IMR-90 (cell line): ENCODE measurements at regions not wholly inside any gene's neighbourhood (a gene's known extent, or its start where the extent isn't known, plus 50 kb on each side); places are given as distances from the start of the nearest gene placed in this dataset.

Experiments
- ATAC-seq: fragments of 200-7000 bp; cut with Tn5 transposase; 2 replicates; pipeline ENCODE4 v1.9.1; 2020; ENCODE audit warnings: low read depth, mild to moderate bottlenecking, moderate library complexity
- BruUV-seq: library from RNA; stranded (reverse); fragments of 400-500 nt; replicated peaks from 2 replicates; lab custom pipeline; 2021; lab: Mats Ljungman, UMichigan
- CTCF ChIA-PET: fragments of 300-600 bp; formaldehyde crosslinking; extraction: SDS; loops from one replicate; lab custom pipeline; 2021; ENCODE audit warnings: antibody characterized with exemption; lab: Yijun Ruan, JAX
- POLR2A ChIA-PET: fragments of 300-600 bp; sonication (Branson Sonifier 250); formaldehyde crosslinking; loops from one replicate; lab custom pipeline; 2022; ENCODE audit warnings: antibody characterized with exemption; ENCODE audit not compliant: unreplicated experiment; lab: Charles Lee
- DNase-seq: peaks from one replicate; pipeline ENCODE4 v3.0.0; 2013
- H2AFZ ChIP-seq: replicated peaks from 2 replicates; pipeline ENCODE3; 2013; ENCODE audit warnings: low read length, mild to moderate bottlenecking; ENCODE audit not compliant: poor library complexity
- H2AK5ac ChIP-seq: 2 replicates; pipeline ENCODE4 v1.6.1; 2013; ENCODE audit warnings: low read depth, low read length, inconsistent platforms
- H2AK9ac ChIP-seq: replicated peaks from 2 replicates; pipeline ENCODE3; 2013; ENCODE audit warnings: mild to moderate bottlenecking, low read depth, low read length, moderate library complexity; ENCODE audit not compliant: poor library complexity
- H2BK120ac ChIP-seq: 2 replicates; pipeline ENCODE4 v1.6.1; 2013; ENCODE audit warnings: low read depth, low read length, inconsistent platforms
- H2BK15ac ChIP-seq: 3 replicates; pipeline ENCODE4 v1.6.1; 2013; ENCODE audit warnings: low read depth, low read length, inconsistent platforms
- H2BK20ac ChIP-seq: 2 replicates; pipeline ENCODE4 v1.6.1; 2013; ENCODE audit warnings: low read depth, mild to moderate bottlenecking, inconsistent platforms, low read length, moderate library complexity
- H2BK5ac ChIP-seq: 2 replicates; pipeline ENCODE4 v1.6.1; 2013; ENCODE audit warnings: mild to moderate bottlenecking, low read depth, low read length, inconsistent platforms; ENCODE audit not compliant: poor library complexity, severe bottlenecking
- H3K14ac ChIP-seq: replicated peaks from 2 replicates; pipeline ENCODE4 v1.6.1; 2013; ENCODE audit warnings: low read depth, low read length, inconsistent platforms
- H3K18ac ChIP-seq: 2 replicates; pipeline ENCODE4 v1.6.1; 2013; ENCODE audit warnings: low read depth, low read length, control low read depth
- H3K23ac ChIP-seq: 2 replicates; pipeline ENCODE4 v1.6.1; 2013; ENCODE audit warnings: low read depth, low read length, inconsistent platforms
- H3K27ac ChIP-seq: 2 replicates; pipeline ENCODE4 v1.5.1; 2013; ENCODE audit warnings: mild to moderate bottlenecking, control low read depth, low read length; ENCODE audit not compliant: insufficient read depth
- H3K27me3 ChIP-seq: 2 replicates; pipeline ENCODE4 v1.6.1; 2013; ENCODE audit warnings: low read length; ENCODE audit not compliant: control insufficient read depth, insufficient read depth
- H3K36me3 ChIP-seq: 2 replicates; pipeline ENCODE4 v1.6.1; 2013; ENCODE audit warnings: low read length, mixed read lengths; ENCODE audit not compliant: control insufficient read depth, insufficient read depth
- H3K4ac ChIP-seq: 2 replicates; pipeline ENCODE4 v1.6.1; 2013; ENCODE audit warnings: low read depth, low read length, inconsistent platforms
- H3K4me1 ChIP-seq: 2 replicates; pipeline ENCODE4 v1.6.1; 2013; ENCODE audit warnings: low read length, mixed read lengths; ENCODE audit not compliant: control insufficient read depth, insufficient read depth
- H3K4me2 ChIP-seq: 2 replicates; pipeline ENCODE4 v1.6.1; 2013; ENCODE audit warnings: low read depth, mild to moderate bottlenecking, control low read depth, low read length, moderate library complexity
- H3K4me3 ChIP-seq: 2 replicates; pipeline ENCODE4 v1.5.1; 2013; ENCODE audit warnings: low read depth, mild to moderate bottlenecking, control low read depth, low read length, moderate library complexity; ENCODE audit not compliant: insufficient read depth
- H3K56ac ChIP-seq: 2 replicates; pipeline ENCODE4 v1.6.1; 2013; ENCODE audit warnings: low read length, inconsistent platforms; ENCODE audit not compliant: insufficient read depth; ENCODE audit errors: extremely low read depth
- H3K79me1 ChIP-seq, 2 experiments: 2 replicates each; pipeline ENCODE4 v1.6.1; 2013; ENCODE audit warnings: low read length in 2 of 2, inconsistent platforms in 1 of 2, low read depth in 1 of 2
- H3K9ac ChIP-seq: 2 replicates; pipeline ENCODE4 v1.6.1; 2013; ENCODE audit warnings: low read depth, low read length, control low read depth
- H3K9me1 ChIP-seq: 2 replicates; pipeline ENCODE4 v1.6.1; 2013; ENCODE audit warnings: low read length, inconsistent platforms; ENCODE audit not compliant: insufficient read depth
- H3K9me3 ChIP-seq: 2 replicates; pipeline ENCODE4 v1.6.1; 2013; ENCODE audit warnings: low read length; ENCODE audit not compliant: control insufficient read depth, insufficient read depth
- H4K20me1 ChIP-seq: 2 replicates; pipeline ENCODE4 v1.6.1; 2013; ENCODE audit warnings: low read length, inconsistent platforms; ENCODE audit not compliant: insufficient read depth
- H4K5ac ChIP-seq: 2 replicates; pipeline ENCODE4 v1.6.1; 2013; ENCODE audit warnings: mild to moderate bottlenecking, low read depth, low read length, control low read depth
- H4K8ac ChIP-seq, 2 experiments: 2 replicates each; pipeline ENCODE4 v1.6.1; 2013; ENCODE audit warnings: low read depth in 2 of 2, low read length in 2 of 2, control low read depth in 1 of 2, inconsistent platforms in 1 of 2
- H4K91ac ChIP-seq: 2 replicates; pipeline ENCODE4 v1.6.1; 2013; ENCODE audit warnings: low read depth, low read length, inconsistent platforms; ENCODE audit not compliant: insufficient read depth
- BHLHE40 ChIP-seq: fragments of 150-350 bp; IDR thresholded peaks from 2 replicates; pipeline ENCODE4 v1.6.1; 2016; ENCODE audit warnings: mild to moderate bottlenecking, low read depth, low read length
- CEBPB ChIP-seq: IDR thresholded peaks from 2 replicates; pipeline ENCODE4 v1.6.1; 2012; ENCODE audit warnings: low read depth, low read length, improper control_type of control experiment
- CHD1 ChIP-seq: IDR thresholded peaks from 2 replicates; pipeline ENCODE4 v1.6.1; 2012; ENCODE audit warnings: low read depth, low read length, improper control_type of control experiment
- MAZ ChIP-seq: IDR thresholded peaks from 2 replicates; pipeline ENCODE4 v1.6.1; 2012; ENCODE audit warnings: low read depth, mild to moderate bottlenecking, low read length, improper control_type of control experiment, moderate library complexity, borderline replicate concordance
- POLR2A ChIP-seq: IDR thresholded peaks from 2 replicates; pipeline ENCODE4 v1.6.1; 2012; ENCODE audit warnings: mild to moderate bottlenecking, low read depth, low read length
- RAD21 ChIP-seq: IDR thresholded peaks from 2 replicates; pipeline ENCODE4 v1.6.1; 2012; ENCODE audit warnings: low read length, improper control_type of control experiment
- RCOR1 ChIP-seq: IDR thresholded peaks from 2 replicates; pipeline ENCODE4 v1.6.1; 2012; ENCODE audit warnings: mild to moderate bottlenecking, low read length, improper control_type of control experiment; ENCODE audit not compliant: insufficient replicate concordance
- RFX5 ChIP-seq: IDR thresholded peaks from 2 replicates; pipeline ENCODE4 v1.8.0; 2012; ENCODE audit warnings: low read depth, mild to moderate bottlenecking, low read length, moderate library complexity
- SMC3 ChIP-seq: fragments of 150-350 bp; IDR thresholded peaks from 2 replicates; pipeline ENCODE4 v1.6.1; 2016; ENCODE audit warnings: low read depth, mild to moderate bottlenecking, antibody characterized with exemption, low read length, moderate library complexity
- USF2 ChIP-seq: fragments of 150-350 bp; IDR thresholded peaks from 2 replicates; pipeline ENCODE4 v1.6.1; 2017; ENCODE audit warnings: mild to moderate bottlenecking, antibody characterized with exemption, low read length, low read depth
- WGBS, 2 experiments: methylation state at CpG; one replicate each; pipeline versions ENCODE4 v1.1.5 to v1.1.7; 2013; ENCODE audit warnings: missing lambda C conversion rate in 2 of 2; ENCODE audit not compliant: insufficient read length in 1 of 2; ENCODE audit errors: extremely low coverage in 2 of 2; 5-methylcytosine and 5-hydroxymethylcytosine counted together
- dilution Hi-C: fragments of 300-500 bp; cut with HindIII; formaldehyde crosslinking; loops from one replicate; pipeline ENCODE4 v1.14.3; 2018; ENCODE audit warnings: low sequenced_read_pairs; ENCODE audit not compliant: unreplicated experiment
- in situ Hi-C: fragments of 300-500 bp; cut with MboI; formaldehyde crosslinking; loops from 3 replicates; pipeline ENCODE4 v1.14.3; 2019; ENCODE audit warnings: low sequenced_read_pairs, inconsistent platforms, mixed read lengths
- intact Hi-C: fragments of 100-400 bp; cut with micrococcal nuclease; formaldehyde crosslinking; loops from 2 replicates; pipeline ENCODE4 v1.10.0; 2022
- TF ChIP-seq, protein P1 (sequence below): conservative IDR thresholded peaks from 2 replicates; pipeline ENCODE4 v1.5.1; 2012; ENCODE audit warnings: mild to moderate bottlenecking, low read depth, low read length, improper control_type of control experiment

DNA sequence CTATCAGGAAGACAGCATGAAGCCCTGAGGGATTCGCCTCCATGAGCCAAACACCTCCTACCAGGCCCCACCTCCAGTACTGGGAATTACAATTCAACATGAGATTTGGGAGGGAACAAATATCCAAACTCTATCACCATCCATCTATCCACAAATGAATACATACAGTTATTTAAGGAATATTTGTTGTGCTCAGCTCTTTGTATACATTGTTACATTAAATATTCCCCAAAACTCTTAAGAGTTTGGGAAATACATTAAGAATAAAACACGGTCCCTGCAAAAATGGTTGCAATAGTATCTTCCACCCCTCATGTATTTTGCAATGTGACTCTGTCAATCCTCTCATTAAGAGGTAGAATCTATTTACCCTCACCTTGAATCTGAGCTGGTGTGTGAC lies 109.8 kb upstream of the PLXNC1 start:
- Histone ChIP-seq H2AK5ac (no peak overlapping the region), H3K27me3 (no peaks in the 10 kb centered on the region; the same call in 1 of the 2 replicates), H3K4me2 (no peak overlapping the region), H3K56ac (no peak overlapping the region), H2AK9ac (no peak overlapping the region), H4K20me1 (no peaks in the 10 kb centered on the region), H2BK15ac (no peak overlapping the region), H3K27ac (no peak overlapping the region), H2BK120ac (no peak overlapping the region), H3K14ac (no peak overlapping the region), H3K9ac (no peak overlapping the region), H4K8ac (no peak overlapping the region), H3K79me1 (no peaks in the 10 kb centered on the region), H3K4ac (no peak overlapping the region), H3K23ac (no peak overlapping the region), H3K4me1 (no peaks in the 10 kb centered on the region), H3K18ac (no peak overlapping the region), H3K4me3 (no peak overlapping the region), H2BK20ac (no peak overlapping the region), H2AFZ (no peak overlapping the region), H3K36me3 (no peaks in the 10 kb centered on the region), H3K9me3 (peaks cover 2% of the 10 kb centered on the region; the same call in 1 of the 2 replicates), H3K9me1 (no peaks in the 10 kb centered on the region), H4K91ac (no peak overlapping the region), H2BK5ac (no peak overlapping the region), H4K5ac (no peak overlapping the region)
- in situ Hi-C loops (no loop called here), dilution Hi-C loops (no loop called here), intact Hi-C loops (no loop called here)
- no peak for DNase-seq
- ATAC-seq = no peak
- no TSS peak for BruUV-seq
- CTCF ChIA-PET = interaction anchor here (0.5 kb wide), 1 partner anchor 77 kb away, joined by 3 read pairs; no protein-coding TSS in a partner anchor
- TF ChIP-seq CHD1 (no peak), RAD21 (no peak), MAZ (no peak), RCOR1 (no peak), RFX5 (no peak), POLR2A (no peak), BHLHE40 (no peak), USF2 (no peak), SMC3 (no peak), CEBPB (no peak)
- TF ChIP-seq, protein P1, sequence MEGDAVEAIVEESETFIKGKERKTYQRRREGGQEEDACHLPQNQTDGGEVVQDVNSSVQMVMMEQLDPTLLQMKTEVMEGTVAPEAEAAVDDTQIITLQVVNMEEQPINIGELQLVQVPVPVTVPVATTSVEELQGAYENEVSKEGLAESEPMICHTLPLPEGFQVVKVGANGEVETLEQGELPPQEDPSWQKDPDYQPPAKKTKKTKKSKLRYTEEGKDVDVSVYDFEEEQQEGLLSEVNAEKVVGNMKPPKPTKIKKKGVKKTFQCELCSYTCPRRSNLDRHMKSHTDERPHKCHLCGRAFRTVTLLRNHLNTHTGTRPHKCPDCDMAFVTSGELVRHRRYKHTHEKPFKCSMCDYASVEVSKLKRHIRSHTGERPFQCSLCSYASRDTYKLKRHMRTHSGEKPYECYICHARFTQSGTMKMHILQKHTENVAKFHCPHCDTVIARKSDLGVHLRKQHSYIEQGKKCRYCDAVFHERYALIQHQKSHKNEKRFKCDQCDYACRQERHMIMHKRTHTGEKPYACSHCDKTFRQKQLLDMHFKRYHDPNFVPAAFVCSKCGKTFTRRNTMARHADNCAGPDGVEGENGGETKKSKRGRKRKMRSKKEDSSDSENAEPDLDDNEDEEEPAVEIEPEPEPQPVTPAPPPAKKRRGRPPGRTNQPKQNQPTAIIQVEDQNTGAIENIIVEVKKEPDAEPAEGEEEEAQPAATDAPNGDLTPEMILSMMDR = no peak
- POLR2A ChIA-PET = no interaction called here
- WGBS, 2 experiments = no CpG with 5 or more reads among the region's 2 CpGs
